ACC112 (cell line): ENCODE measurements at regions not wholly inside any gene's neighbourhood (a gene's known extent, or its start where the extent isn't known, plus 50 kb on each side); places are given as distances from the start of the nearest gene placed in this dataset.

Experiments used
- H2AFZ ChIP-seq: fragments of 200-600 bp; sonication (generic); one replicate; pipeline ENCODE4 v1.6.0; 2017; ENCODE audit warnings: antibody characterized with exemption, low read length; ENCODE audit not compliant: unreplicated experiment
- H3K27ac ChIP-seq: fragments of 200-600 bp; sonication (generic); 2 replicates; pipeline ENCODE4 v1.5.1; 2014; ENCODE audit warnings: low read depth, mild to moderate bottlenecking, antibody characterized with exemption, low read length, moderate library complexity
- H3K27me3 ChIP-seq: fragments of 200-600 bp; sonication (generic); 2 replicates; pipeline ENCODE4 v1.6.1; 2014; ENCODE audit warnings: mild to moderate bottlenecking, antibody characterized with exemption, low read length, moderate library complexity, mixed read lengths; ENCODE audit not compliant: insufficient read depth
- H3K36me3 ChIP-seq: fragments of 200-600 bp; sonication (generic); 2 replicates; pipeline ENCODE4 v1.6.1; 2016; ENCODE audit warnings: mild to moderate bottlenecking, antibody characterized with exemption, low read length, moderate library complexity, mixed read lengths; ENCODE audit not compliant: insufficient read depth
- H3K4me1 ChIP-seq: fragments of 200-600 bp; sonication (generic); one replicate; pipeline ENCODE4 v1.6.1; 2016; ENCODE audit warnings: low read length, mixed read lengths; ENCODE audit not compliant: insufficient read depth, unreplicated experiment, control insufficient read depth
- H3K4me3 ChIP-seq: fragments of 200-600 bp; sonication (generic); 2 replicates; pipeline ENCODE4 v1.5.1; 2014; ENCODE audit warnings: mild to moderate bottlenecking, low read depth, low read length
- H3K79me2 ChIP-seq: fragments of 200-600 bp; sonication (generic); one replicate; pipeline ENCODE4 v1.6.0; 2016; ENCODE audit warnings: low read length; ENCODE audit not compliant: control insufficient read depth, unreplicated experiment, insufficient read depth

- Histone ChIP-seq H2AFZ (no peak overlapping the region), H3K36me3 (no peaks in the 10 kb centered on the region), H3K4me1 (no peaks in the 10 kb centered on the region), H3K27me3 (no peaks in the 10 kb centered on the region), H3K4me3 (no peak overlapping the region), H3K27ac (no peak overlapping the region), H3K79me2 (no peaks in the 10 kb centered on the region)
These were observed 210.6 kb downstream of the CD83 start for GRCh38 chr6:14328163-14328562.

- no peak overlapping the region for H3K27ac ChIP-seq
- H2AFZ ChIP-seq = no peak overlapping the region
- H3K36me3 ChIP-seq = no peaks in the 10 kb centered on the region
- H3K4me3 ChIP-seq = no peak overlapping the region
- no peaks in the 10 kb centered on the region for H3K4me1 ChIP-seq
- no peaks in the 10 kb centered on the region for H3K79me2 ChIP-seq
- no peaks in the 10 kb centered on the region for H3K27me3 ChIP-seq
These were observed 216.2 kb downstream of the CD83 start for GRCh38 chr6:14333556-14334305.

GRCh38 chr6:14335071-14335470, 217.5 kb downstream of the CD83 start:
- no peak overlapping the region for H3K4me3 ChIP-seq
- H3K79me2 ChIP-seq = no peaks in the 10 kb centered on the region
- no peaks in the 10 kb centered on the region for H3K4me1 ChIP-seq
- H3K36me3 ChIP-seq = no peaks in the 10 kb centered on the region
- H3K27ac ChIP-seq = no peak overlapping the region
- H3K27me3 ChIP-seq = no peaks in the 10 kb centered on the region
- no peak overlapping the region for H2AFZ ChIP-seq

GRCh38 chr6:14337152-14337551, 219.6 kb downstream of the CD83 start:
- H3K27ac ChIP-seq = no peak overlapping the region
- H3K36me3 ChIP-seq = no peaks in the 10 kb centered on the region
- no peaks in the 10 kb centered on the region for H3K27me3 ChIP-seq
- no peak overlapping the region for H2AFZ ChIP-seq
- no peaks in the 10 kb centered on the region for H3K4me1 ChIP-seq
- no peak overlapping the region for H3K4me3 ChIP-seq
- H3K79me2 ChIP-seq = no peaks in the 10 kb centered on the region

- no peaks in the 10 kb centered on the region for H3K79me2 ChIP-seq
- H3K4me3 ChIP-seq = no peak overlapping the region
- H3K27ac ChIP-seq = no peak overlapping the region
- no peak overlapping the region for H2AFZ ChIP-seq
- no peaks in the 10 kb centered on the region for H3K4me1 ChIP-seq
- H3K27me3 ChIP-seq = no peaks in the 10 kb centered on the region
- no peaks in the 10 kb centered on the region for H3K36me3 ChIP-seq
These were observed 221.6 kb downstream of the CD83 start for GRCh38 chr6:14339172-14339571.

GRCh38 chr6:14339711-14340584, 222.4 kb downstream of the CD83 start:
- no peak overlapping the region for H3K27ac ChIP-seq
- H3K4me1 ChIP-seq = no peaks in the 10 kb centered on the region
- no peaks in the 10 kb centered on the region for H3K36me3 ChIP-seq
- no peak overlapping the region for H3K4me3 ChIP-seq
- H3K79me2 ChIP-seq = no peaks in the 10 kb centered on the region
- H2AFZ ChIP-seq = no peak overlapping the region
- peaks cover 3% of the 10 kb centered on the region; the same call in 1 of the 2 replicates for H3K27me3 ChIP-seq

GRCh38 chr6:14344486-14344885, 226.9 kb downstream of the CD83 start:
- no peak overlapping the region for H3K4me3 ChIP-seq
- H3K27me3 ChIP-seq = peaks cover 31% of the 10 kb centered on the region
- H2AFZ ChIP-seq = no peak overlapping the region
- H3K79me2 ChIP-seq = no peaks in the 10 kb centered on the region
- no peak overlapping the region for H3K27ac ChIP-seq
- H3K4me1 ChIP-seq = no peaks in the 10 kb centered on the region
- no peaks in the 10 kb centered on the region for H3K36me3 ChIP-seq

GRCh38 chr6:14348389-14348788, 230.8 kb downstream of the CD83 start:
- Histone ChIP-seq H3K27ac (no peak overlapping the region), H3K4me1 (no peaks in the 10 kb centered on the region), H3K79me2 (no peaks in the 10 kb centered on the region), H2AFZ (no peak overlapping the region), H3K36me3 (no peaks in the 10 kb centered on the region), H3K27me3 (peaks cover 31% of the 10 kb centered on the region), H3K4me3 (no peak overlapping the region)

- Histone ChIP-seq H3K4me3 (no peak overlapping the region), H3K4me1 (peaks cover under 1% of the 10 kb centered on the region), H3K27ac (no peak overlapping the region), H2AFZ (no peak overlapping the region), H3K36me3 (no peaks in the 10 kb centered on the region), H3K27me3 (peaks cover 30% of the 10 kb centered on the region), H3K79me2 (no peaks in the 10 kb centered on the region)
These were observed 231.9 kb downstream of the CD83 start for GRCh38 chr6:14349507-14349906.

GRCh38 chr6:14350210-14350609, 232.6 kb downstream of the CD83 start:
- Histone ChIP-seq H3K27me3 (peaks cover 28% of the 10 kb centered on the region), H3K27ac (no peak overlapping the region), H3K4me3 (no peak overlapping the region), H3K79me2 (no peaks in the 10 kb centered on the region), H2AFZ (no peak overlapping the region), H3K36me3 (no peaks in the 10 kb centered on the region), H3K4me1 (peaks cover 6% of the 10 kb centered on the region)

- no peaks in the 10 kb centered on the region for H3K36me3 ChIP-seq
- peaks cover 6% of the 10 kb centered on the region for H3K4me1 ChIP-seq
- no peak overlapping the region for H2AFZ ChIP-seq
These were observed 235.7 kb downstream of the CD83 start for GRCh38 chr6:14353281-14353680.

More at GRCh38 chr6:14353281-14353680, 235.7 kb downstream of the CD83 start:
- Histone ChIP-seq H3K27ac (no peak overlapping the region), H3K27me3 (peaks cover 14% of the 10 kb centered on the region; the same call in 1 of the 2 replicates), H3K79me2 (no peaks in the 10 kb centered on the region), H3K4me3 (no peak overlapping the region)
